ENCODE measurements at regions not wholly inside any gene's neighbourhood (a gene's known extent, or its start where the extent isn't known, plus 50 kb on each side); places are given as distances from the start of the nearest gene placed in this dataset.

DNA sequence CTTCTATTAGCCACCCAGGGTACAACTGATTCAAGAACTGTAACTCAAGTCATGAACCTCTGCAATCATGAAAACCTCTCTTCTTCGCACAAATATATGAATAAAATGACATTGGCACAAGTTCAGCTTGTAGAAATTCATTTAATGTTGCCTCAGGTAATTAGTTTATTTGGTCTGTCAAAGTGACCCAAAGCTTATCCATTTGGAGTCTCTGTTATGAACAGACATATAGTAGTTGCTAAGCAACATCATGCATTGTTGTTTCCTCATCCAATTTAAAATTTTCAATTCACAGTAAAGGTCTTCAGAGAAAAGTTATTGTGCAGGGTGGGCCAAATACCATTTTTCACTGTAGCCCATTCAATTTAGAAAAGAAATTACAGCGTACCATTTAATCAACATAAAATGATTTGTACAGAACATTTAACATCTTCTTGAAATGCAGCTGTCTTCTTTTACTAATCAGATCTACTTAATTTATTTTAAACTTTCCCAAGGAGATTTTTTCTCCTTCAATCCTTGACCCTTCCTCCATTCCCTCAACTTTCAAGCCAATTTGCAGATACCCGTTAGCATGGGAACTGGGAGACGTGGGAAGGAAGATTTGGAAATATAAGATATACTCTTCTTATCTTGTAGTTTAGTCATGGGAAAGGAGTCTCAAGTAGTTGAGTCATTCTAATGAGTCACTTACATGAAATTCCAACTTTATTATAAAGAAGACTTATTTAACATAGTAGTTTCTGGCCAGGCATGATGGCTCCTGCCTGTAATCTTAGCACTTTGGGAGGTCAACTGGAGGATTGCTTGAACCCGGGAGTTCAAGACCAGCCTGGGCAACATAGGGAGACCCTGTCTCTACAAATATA is 231.3 kb downstream of the ATPSCKMT start:
- TF ChIP-seq GATA2 (IDR thresholded peaks at IDR 0.05; ENCODE audit: low read depth, low read length) (no peak), GATA3 (IDR thresholded peaks at IDR 0.05; ENCODE audit: low read depth, low read length) (no peak)

Measured in SH-SY5Y (cell line).